DMS153 (cell line): ENCODE measurements at regions not wholly inside any gene's neighbourhood (a gene's known extent, or its start where the extent isn't known, plus 50 kb on each side); places are given as distances from the start of the nearest gene placed in this dataset.

ENCODE experiments used
- DNase-seq: peaks from one replicate; lab custom pipeline; 2025; lab: John Stamatoyannopoulos, UW

DNA sequence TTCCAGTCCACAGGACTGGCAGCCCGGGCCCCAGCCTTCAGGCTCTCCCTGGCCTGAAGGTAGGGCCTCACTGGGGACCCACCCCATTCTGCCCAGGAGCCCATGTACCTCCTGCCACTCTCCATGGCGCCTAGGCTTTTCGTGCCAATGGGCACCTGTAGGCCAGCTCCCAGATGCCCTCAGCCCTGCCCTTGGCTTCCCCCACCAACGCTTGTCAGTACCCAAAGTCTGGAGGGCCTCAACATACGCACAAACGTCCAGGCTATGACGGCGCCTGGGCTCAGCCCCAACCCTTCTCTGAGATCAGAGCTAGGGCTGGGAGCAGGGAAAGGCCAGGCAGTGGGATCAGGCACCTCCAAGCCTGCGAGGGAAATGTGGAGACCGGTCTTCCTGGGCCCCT is 816.9 kb upstream of the LUZP2 start:
- DNase-seq = no peak

DNA sequence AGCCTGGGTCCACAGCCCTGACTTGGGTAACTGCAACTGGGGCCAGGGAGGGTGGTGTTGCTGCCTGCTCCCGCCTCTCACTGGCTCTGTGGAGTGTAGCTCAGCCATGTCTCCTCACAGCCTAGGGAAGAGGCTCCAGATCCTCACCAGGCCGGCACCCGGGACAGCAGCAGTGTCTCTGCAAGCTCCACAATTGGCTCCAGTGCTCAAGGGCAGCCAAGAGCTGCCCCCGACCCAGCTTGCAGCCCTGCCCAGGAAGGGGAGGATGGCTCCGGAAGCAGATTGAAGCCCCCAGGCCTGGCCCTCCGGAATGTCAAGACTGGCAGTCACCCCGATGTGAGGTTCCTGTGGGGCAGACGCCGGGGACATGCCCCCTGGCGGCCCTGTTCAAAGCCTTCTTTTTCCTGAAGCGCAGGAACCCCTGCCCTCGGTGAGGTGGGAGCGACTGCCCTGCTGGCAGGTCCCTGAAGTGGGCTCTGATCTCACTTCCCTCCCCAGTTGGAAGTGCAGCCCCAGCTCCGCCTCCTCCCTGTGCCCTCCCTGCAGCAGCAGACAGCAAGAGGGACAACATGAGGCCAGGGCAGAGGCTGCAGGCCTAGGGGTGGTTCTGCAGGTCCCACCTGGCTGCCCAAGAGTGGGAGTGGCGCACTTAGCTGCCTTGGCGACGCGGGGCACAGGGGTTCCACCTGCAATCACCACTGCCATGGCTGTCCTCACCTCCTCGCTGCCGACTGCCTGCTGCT is 816.2 kb upstream of the LUZP2 start:
- no peak for DNase-seq

DNA sequence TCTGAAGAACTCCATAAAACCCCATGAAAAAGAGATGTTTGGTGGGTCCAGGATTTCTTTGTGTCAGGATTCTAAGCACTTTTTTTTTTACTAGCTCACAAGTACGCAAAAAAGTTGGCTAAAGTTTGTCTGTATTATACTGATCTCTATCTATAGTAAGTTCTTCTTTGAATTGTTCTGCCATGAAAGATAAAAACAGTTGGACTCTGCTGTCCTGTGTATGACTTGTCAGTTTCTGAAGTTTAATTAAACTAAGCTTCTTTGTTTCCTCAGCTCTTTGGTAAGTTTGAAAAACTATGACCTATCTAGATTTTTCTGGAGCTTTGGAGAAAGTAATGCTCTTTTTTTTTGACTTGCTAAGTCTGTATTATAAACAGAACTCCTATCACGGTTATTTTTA is 812.2 kb upstream of the LUZP2 start:
- no peak for DNase-seq

DNA sequence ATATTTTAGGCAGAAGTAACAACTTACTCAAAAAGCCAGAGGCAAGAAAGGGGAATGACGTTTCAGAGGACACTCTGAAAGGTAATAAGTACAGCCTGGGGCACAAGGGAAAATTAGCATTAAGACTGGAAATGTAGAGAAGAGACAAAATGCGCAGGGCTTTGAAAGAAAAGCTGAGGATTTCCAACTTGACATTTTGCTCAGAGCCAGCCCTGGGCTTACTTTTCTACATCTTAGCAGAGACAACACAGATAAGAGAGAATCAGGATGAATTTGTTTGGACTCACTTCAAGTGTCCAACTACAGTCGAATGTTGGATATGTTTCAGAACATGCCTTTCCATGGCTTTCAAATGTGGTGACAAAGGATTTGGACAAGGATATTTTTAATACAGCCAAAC is 808.9 kb upstream of the LUZP2 start:
- no peak for DNase-seq

DNA sequence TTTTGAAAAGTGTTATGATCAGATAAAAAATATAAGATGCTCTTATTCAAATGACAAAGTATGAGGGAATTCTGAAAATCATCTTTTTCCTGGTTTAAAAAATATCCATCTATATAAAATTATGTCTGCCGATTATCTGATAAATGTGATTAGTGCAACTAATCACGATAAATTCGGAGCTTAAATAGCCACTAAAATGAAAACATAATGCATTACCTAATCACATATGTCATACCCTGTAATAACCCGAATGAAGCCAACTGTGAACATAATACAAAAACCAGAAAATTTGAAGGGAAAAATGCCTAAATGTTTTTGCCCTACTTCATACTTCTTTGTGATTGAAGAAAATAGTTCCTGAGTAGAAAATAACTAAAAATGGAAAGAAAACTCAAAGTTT is 808.4 kb upstream of the LUZP2 start:
- no peak for DNase-seq

DNA sequence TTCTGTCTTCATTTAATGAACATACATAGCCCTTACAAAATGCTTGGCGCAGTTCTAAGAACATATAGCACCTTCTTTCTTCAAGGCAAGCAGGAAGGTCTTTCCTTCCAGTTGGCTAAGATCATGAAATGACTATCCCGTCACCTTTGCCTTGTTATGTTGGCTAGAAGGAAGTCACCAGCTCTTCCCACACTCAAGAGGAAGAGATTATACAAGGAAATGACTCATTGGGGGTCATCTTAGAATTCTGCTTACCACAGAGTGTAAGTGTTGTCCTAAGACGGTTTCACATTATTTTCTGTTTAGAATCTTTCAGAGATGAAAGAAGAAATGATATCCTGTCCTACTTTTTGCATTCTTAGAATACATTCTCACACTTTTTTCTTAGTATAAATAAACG is 808.0 kb upstream of the LUZP2 start:
- DNase-seq = no peak

DNA sequence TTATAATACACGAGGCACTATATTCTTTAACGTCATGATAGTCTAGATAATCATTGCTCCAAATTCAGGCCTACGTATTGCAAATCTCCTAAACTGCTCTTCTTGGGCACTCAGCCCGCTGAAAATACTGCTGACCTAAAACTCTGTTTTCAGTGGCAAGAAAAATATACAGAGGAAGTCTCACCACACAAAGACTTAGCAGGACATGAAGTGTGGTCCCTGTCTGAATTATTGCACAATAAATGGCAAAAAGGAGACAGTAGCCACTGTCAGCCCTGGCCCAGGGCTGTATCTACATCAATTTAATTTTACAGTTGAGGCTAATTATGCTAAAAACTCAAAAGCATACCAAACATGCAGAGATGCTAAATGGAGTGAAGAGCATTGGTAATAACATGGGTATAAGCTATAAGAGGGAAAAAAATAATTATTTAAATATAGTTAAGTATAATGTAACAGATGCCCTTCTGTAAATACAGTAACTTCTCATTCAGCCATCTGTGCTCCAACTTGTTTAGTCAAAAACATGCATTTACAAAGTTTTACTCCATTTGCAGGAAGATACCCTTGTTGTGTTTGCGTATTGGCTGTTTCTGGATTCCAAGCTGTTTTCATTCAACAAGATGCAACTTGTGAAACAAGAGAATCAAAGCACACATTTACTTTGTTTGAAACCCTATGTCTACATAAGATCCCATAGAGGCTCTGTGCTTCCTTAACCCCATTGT is 800.0 kb upstream of the LUZP2 start:
- no peak for DNase-seq

DNA sequence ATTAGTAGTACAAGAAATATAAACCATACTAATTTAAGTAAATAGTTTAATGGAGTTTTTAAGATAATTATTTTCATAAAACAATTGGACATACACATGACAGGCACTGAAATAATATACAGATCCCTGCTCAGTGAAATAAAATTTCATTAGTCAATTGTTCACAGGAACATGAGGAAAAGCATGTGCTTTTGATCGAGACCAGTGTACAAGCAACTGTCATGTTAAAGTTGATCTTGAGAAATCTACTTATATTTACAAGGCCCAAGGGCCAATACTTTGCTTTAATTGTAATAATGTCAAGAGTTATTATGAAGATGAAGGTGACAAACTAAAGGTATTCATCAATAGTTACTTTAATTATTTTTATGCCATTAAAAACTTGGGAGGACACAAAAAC is 792.7 kb upstream of the LUZP2 start:
- DNase-seq = no peak

DNA sequence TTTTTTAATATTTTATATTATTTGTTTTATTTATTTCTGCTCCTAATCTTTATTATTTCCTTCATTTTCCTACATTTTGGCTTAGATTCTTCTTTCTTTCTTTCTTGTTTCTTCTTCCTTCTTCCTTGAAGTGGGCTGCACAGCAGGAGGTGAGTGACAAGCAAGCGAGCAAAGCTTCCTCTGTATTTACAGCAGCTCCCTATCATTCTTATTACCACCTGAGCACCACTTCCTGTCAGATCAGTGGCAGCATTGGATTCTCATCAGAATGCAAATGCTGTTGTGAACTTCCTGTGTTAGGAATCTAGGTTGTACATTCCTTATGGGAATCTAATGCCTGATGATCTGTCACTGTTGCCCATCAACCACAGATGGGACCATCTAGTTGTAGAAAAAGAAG is 784.9 kb upstream of the LUZP2 start:
- no peak for DNase-seq

DNA sequence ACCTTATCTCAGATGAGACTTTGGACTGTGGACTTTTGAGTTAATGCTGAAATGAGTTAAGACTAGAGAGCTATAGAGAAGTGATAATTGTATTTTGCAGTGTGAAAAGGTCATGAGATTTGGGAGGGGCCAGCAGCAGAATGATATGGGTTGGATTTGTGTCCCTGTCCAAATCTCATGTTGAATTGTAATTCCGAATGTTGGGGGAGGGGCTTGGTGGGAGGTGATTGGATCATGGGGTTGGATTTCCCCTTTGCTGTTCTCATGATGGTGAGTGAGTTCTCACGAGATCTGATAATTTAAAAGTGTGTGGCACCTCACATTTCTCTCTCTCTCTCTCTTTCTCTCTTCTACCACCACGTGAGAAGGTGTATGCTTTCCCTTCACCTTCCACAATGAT is 777.8 kb upstream of the LUZP2 start:
- no peak for DNase-seq

DNA sequence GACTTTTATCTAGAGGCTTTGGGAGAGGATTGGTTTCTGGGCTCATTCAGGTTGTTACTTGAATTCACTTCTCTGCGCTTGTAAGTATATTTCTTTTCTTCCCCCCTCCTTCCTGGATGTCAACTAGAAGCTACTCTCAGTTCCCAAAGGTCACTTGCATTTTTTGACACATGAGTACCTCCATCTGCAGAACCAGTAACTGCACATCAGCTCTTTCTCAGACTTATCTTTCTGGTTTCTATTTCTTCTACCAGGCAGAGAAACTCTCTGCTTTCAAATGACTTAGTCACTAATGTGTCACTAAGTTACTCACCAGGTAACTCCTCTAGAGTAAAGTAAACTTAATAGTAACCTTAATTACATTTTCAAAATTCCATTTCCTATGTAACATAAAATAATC is 773.0 kb upstream of the LUZP2 start:
- DNase-seq = no peak

DNA sequence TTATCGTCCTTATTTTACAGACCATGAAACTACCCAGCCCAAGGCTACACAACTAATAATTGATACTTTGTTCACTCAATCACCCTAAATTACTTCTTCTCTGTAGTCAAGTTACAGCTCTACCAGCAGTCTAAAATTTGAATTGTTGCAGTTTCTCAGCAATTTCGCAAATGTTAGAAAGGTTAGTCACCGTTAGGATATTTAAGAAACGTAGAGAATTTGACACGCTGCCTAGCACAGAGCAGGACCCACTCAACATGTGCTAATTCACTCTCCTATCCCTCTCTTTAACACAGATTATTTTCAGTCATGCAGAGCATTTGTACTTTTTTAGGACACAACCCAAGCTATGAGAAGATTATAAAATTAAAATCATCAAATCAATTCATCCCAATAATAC is 771.1 kb upstream of the LUZP2 start:
- DNase-seq = no peak

DNA sequence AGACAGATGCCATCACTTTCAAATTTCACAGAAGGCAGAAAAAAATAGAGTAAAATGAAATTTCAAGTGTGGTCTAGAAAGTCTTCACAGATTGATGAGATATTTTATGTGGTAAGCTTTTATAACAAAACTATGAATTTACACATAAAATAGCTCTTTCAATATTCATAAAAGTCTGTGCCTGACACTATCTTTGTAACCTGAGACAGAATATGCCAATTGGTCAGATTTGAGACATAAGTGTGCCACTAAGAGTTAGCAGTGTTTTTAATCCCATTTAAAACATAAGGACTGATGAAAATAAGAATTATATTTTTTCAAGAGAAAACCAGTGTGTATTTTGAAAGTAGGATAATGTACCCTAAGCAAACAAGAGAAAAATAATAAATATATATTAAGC is 769.5 kb upstream of the LUZP2 start:
- DNase-seq = no peak

DNA sequence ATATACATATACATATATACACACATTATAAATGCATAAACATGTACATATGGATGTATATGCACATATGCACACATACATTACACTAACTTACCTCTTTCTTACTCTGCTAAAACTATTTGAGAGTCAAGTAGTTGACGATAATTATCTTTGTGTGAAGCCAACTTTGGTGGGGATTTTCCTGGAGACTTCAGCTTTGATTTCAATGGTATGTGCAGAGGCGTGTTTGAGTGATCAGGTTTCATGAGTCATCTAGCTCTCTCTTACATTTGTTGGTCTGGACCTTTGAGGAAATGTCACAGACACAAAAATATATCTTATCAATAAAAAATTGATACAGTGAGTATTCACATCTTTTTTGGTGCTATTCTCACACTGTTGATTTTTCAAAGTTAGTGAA is 769.1 kb upstream of the LUZP2 start:
- no peak for DNase-seq

DNA sequence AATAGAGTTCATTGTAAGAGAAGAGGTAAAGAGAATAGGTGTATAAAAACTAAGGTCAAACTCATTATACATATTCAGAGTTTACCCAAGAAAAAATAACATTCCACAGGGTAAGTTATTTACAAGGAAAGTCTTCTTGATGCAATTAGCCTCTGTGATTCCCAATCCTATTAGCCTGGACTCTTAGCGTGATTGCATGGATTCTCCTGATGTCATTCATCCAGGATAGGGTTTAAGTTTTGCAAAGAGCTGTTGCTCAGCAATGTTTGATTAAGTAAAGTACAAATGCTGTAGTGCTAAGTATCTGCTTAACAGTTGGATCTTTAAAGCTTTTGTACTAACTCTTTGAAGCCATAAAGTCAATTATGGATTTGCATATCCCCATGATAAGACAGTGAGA is 767.8 kb upstream of the LUZP2 start:
- no peak for DNase-seq

DNA sequence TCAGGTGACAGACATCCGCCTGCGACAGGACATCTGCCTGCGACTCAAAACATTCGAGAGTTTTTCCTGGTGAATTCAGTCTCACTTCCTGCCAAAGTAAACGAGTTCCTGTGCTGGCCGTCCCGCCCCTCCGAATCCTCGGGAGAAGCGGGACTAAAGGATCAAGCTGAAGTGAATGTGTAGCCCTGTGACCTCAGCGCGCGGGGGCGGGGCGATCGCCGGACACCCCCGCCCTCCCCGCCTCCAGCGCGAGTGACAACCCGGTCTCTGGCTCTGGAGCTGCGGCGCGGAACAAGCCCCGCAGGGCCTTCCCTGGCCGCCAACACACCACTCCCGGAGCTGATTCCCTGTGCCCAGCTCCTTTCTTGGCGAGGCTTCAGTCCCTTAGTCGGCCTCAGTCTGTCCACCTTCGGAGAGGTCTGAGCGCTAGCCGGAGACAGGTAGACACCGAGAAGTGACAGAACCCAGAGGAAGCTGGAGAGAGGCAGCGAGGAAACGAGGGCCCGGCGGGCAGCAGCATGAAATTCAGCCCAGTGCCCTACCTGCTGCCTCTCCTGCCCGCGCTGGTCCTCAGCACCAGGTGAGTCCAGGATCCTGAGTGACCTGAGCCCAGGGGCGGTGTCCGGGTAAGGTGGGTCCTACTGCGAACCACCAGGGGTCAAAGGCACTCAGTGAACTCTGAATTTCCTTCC is 766.4 kb upstream of the LUZP2 start:
- DNase-seq = no peak

DNA sequence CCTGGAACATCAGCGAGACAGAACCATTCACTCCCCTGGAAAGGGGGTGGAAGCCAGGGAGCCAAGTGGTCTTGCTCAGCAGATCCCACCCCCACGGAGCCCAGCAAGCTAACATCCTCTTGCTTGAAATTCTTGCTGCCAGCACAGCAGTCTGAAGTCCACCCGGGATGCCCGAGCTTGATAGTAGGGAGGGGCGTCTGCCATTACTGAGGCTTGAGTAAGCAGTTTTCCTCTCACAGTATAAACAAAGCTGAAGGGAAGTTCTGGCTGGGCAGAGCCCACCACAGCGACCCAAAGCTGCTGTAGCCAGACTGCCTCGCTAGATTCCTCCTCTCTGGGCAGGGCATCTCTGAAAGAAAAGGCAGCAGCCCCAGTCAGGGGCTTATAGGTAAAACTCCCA is 764.8 kb upstream of the LUZP2 start:
- no peak for DNase-seq

DNA sequence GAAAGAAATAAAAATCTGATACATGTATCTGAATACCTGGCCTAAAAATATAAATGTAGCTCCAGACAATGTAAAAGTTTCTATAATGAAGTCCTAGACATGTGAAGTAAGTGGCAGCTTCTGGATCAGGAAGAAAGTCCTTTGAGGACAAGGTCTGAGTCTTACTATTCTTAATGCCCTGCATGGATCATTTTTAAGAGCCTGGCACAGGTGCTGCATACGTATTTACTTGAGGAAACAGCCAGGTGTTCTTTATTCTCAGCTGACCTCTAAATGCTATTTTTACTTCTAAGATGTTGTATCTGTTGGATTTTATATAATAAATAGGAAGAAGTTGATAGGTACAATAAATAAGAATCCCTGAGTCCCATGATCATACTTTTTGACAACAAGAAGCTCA is 750.0 kb upstream of the LUZP2 start:
- DNase-seq = no peak

DNA sequence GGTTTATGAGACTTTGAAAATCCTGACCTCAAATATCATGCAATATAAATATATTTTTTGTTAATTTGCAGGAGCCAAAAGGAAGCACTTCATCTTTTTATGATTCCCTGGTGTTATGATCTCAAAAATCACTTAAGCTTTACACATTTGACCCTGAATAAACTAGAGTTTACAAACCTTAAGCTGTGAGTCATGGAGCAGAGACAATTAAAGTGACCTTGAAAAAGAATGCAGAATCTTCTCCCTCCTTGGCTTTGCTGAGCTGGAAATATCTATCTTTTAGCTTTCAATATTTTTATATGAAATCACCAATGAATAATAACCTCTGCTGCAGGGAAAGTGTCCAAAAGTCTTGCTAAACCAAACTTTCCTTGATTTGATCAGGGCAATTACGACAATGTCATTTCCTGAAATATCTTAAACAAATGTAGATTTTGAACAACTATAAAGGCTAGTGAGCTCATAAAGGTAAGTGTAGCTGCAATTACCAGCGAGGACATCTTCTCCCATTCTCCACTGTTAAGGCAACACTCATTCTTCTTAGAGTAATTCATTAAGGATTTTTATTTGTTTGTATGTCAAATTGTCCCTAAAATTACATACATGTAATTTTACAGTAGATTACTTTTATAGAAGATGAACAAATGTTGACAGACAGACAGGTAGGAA is 747.0 kb upstream of the LUZP2 start:
- no peak for DNase-seq

DNA sequence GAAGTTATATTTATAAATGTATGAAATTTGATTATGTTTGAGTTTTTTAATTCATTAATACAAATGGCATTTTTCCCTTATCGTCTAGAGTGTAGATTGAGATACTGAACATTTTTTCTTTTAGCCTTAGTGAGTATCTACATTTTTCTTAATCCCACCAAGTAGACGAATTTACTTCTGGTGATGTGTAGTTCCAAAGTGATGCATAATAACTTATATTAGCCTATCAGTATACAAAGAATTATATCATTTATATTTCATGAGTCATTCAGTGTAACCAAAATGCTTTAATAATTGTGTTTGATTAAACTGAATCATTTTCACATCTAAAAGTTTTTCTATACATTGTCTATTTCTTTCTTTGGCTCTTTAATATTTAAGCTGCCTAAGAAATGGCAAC is 745.6 kb upstream of the LUZP2 start:
- no peak for DNase-seq

DNA sequence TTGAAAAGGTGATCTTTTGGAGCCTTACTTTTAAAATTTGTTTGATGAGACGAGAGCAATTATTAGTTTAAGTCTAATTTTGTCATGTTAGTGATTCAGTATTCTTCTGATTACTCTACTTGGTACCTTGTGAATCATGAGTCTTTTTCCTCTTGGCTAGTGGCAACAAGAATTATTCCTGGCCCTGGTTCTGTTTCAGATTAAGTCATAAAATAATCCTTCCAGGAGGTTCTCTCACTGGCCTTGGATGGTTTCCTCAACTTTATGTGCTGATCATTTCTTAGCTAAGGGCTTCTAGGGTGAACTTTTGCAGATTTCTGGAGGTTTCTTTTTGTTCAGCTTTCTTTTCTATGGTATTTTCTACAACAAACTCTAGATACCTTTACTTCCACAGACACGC is 741.8 kb upstream of the LUZP2 start:
- no peak for DNase-seq

DNA sequence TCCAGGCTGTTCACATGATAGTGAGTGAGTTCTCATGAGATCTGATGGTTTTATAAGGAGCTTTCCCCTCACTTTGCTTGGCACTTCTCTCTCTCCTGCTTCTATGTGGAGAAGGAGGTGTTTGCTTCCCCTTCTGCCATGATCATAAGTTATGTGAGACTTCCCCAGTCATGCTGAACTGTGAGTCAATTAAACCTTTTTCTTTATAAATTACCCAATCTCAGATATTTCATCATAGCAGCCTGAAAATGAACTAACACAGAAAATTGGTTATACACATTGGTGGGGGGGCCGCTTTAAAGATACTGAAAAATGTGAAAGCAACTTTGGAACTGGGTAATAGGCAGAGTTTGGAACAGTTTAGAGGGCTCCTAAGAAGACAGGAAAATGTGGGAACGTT is 741.1 kb upstream of the LUZP2 start:
- no peak for DNase-seq

DNA sequence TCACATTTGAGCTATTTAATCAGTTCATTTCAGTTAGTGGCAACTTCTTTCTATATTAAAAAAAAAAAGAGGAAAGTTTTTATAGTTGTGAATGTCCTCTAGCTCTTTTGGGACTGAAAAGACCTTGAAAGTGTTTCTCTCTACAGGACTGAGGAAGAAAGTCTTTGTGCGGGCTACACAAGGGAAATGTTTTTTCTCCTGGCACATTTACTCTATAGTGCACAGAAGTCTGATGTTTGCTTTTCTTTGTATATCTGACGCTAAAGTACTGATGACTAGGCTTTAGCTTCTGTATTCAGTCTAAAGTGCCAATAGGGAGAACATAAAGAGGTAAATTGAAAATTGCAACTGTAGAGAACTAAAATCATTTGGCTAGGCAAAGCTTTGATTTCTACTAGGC is 737.4 kb upstream of the LUZP2 start:
- DNase-seq = no peak
